ENCODE measurements at regions not wholly inside any gene's neighbourhood (a gene's known extent, or its start where the extent isn't known, plus 50 kb on each side); places are given as distances from the start of the nearest gene placed in this dataset.

GRCh38 chr6:91705646-91706045 lies 1118.8 kb upstream of the MAP3K7 start:
- DNase-seq (ENCODE audit: low read depth in 1 of 2, low spot score in 2 of 2) (no peak), FAIRE-seq (no peak)
- no peaks in the 10 kb centered on the region for H4K20me1 ChIP-seq (replicated peaks in 1 of 2; ENCODE audit: control insufficient read depth in 1 of 2, insufficient read depth in 2 of 2, low read length in 2 of 2)
- H2AFZ ChIP-seq (ENCODE audit: low read length): no peak overlapping the region; the same call in 1 of the 2 replicates
- 68% methylated on average over 3 of the region's 3 CpGs; no CpG with 5 or more reads in 1 of the 2 experiments for WGBS, 2 experiments (ENCODE audit: extremely low coverage in 1 of 2, insufficient coverage in 1 of 2, insufficient read length in 1 of 2, insufficient replicate concordance in 2 of 2, low coverage in 1 of 2, low lambda C conversion rate in 2 of 2, missing lambda C conversion rate in 1 of 2)
- H3K4me1 ChIP-seq (replicated peaks in 1 of 4; ENCODE audit: control insufficient read depth in 3 of 4, insufficient read depth in 4 of 4, low read length in 3 of 4): no peaks in the 10 kb centered on the region
- no peak overlapping the region for H3K27ac ChIP-seq (ENCODE audit: low read depth, low read length)
- no peak overlapping the region for H2BK120ac ChIP-seq (replicated peaks; ENCODE audit: low read depth, low read length)
- no peak overlapping the region for H3K18ac ChIP-seq (ENCODE audit: extremely low read depth, low read length)
- H3K4me2 ChIP-seq (ENCODE audit: insufficient read depth in 1 of 2, low read depth in 2 of 2, low read length in 2 of 2): no peak overlapping the region
- no peak overlapping the region for H3K9ac ChIP-seq (replicated peaks in 1 of 4; ENCODE audit: extremely low read depth in 1 of 4, low read depth in 3 of 4, low read length in 3 of 4)
- H2BK5ac ChIP-seq (ENCODE audit: low read depth, low read length): no peak overlapping the region
- no peak overlapping the region for H4K8ac ChIP-seq (ENCODE audit: extremely low read depth, insufficient read depth, low read length)
- H3K4me3 ChIP-seq (ENCODE audit: extremely low read depth in 1 of 4, insufficient read depth in 2 of 4, low read depth in 3 of 4, low read length in 4 of 4): no peak overlapping the region
- H2BK20ac ChIP-seq (ENCODE audit: low read length): no peak overlapping the region
- H2AK5ac ChIP-seq (ENCODE audit: low read depth, low read length): no peak overlapping the region
- H4K5ac ChIP-seq (ENCODE audit: insufficient read length, low read depth, low read length): no peak overlapping the region
- no peaks in the 10 kb centered on the region for H3K36me3 ChIP-seq (ENCODE audit: control insufficient read depth in 2 of 4, insufficient read depth in 4 of 4, low read length in 3 of 4)
- ChIA-PET POLR2A (ENCODE audit: partially characterized antibody) (no interaction called here), CTCF (ENCODE audit: partially characterized antibody) (interaction anchor here (0.9 to 1.6 kb wide), 2 partner anchors 9 to 318 kb away, joined by 3 to 5 read pairs; no protein-coding TSS in a partner anchor)
- no peak overlapping the region for H2BK12ac ChIP-seq (ENCODE audit: low read depth, low read length)
- H3K9me3 ChIP-seq (ENCODE audit: insufficient read depth in 2 of 2, low read depth in 1 of 2, low read length in 1 of 2): no peaks in the 10 kb centered on the region
- H4K91ac ChIP-seq (replicated peaks; ENCODE audit: insufficient read length, low read length): no peak overlapping the region
- no peak overlapping the region for H3K4ac ChIP-seq (replicated peaks; ENCODE audit: insufficient read length, low read depth, low read length)
- H3K79me1 ChIP-seq (ENCODE audit: low read depth, low read length): no peaks in the 10 kb centered on the region
- no peaks in the 10 kb centered on the region for H3K79me2 ChIP-seq (ENCODE audit: control insufficient read depth in 1 of 2, insufficient read depth in 2 of 2, low read length in 2 of 2)
- TF ChIP-seq, protein P1, sequence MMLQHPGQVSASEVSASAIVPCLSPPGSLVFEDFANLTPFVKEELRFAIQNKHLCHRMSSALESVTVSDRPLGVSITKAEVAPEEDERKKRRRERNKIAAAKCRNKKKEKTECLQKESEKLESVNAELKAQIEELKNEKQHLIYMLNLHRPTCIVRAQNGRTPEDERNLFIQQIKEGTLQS (IDR thresholded peaks at IDR 0.05; ENCODE audit: insufficient read depth, low read depth, low read length): no peak
- no peak for TF ChIP-seq KDM4A (IDR thresholded peaks at IDR 0.05; ENCODE audit: low read depth, low read length, severe bottlenecking)
- no peak for TF ChIP-seq SAP30 (IDR thresholded peaks at IDR 0.05; ENCODE audit: insufficient read depth, insufficient replicate concordance, low read length)
- H3K27me3 ChIP-seq (replicated peaks in 1 of 4; ENCODE audit: control insufficient read depth in 3 of 4, extremely low read depth in 1 of 4, insufficient read depth in 3 of 4, low read length in 3 of 4): no peaks in the 10 kb centered on the region
- no peak overlapping the region for H2BK15ac ChIP-seq (ENCODE audit: low read length)
- no peak overlapping the region for H3K56ac ChIP-seq (replicated peaks; ENCODE audit: insufficient read length, low read depth, low read length)
- H3K23me2 ChIP-seq (ENCODE audit: low read depth, low read length): no peaks in the 10 kb centered on the region
- no peak overlapping the region for H3K23ac ChIP-seq (ENCODE audit: insufficient read length)
- H3K14ac ChIP-seq (ENCODE audit: insufficient read length): no peak overlapping the region

Measured in H1 (cell line).